ENCODE measurements at regions not wholly inside any gene's neighbourhood (a gene's known extent, or its start where the extent isn't known, plus 50 kb on each side); places are given as distances from the start of the nearest gene placed in this dataset.

DNA sequence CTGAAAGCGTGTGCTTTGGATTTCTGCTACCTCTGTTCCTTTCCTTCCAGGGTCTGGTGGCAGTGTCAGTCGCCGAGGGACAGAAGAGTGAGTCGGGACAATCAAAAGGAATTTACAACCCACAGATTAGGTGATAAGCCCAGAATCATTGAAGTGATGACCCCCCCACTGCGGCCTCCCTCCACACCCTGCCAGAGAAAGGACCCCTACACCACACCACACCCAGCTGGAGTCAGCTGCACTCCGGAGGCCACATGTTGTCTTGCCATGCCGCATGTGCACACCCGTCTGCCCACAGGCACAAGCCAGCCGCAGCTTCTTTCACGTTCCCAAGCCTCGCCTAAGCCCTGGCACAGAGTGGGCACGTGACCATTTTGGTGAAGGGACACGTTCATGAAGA, 366.8 kb upstream of the SALL3 start:
- no peak for DNase-seq (ENCODE audit: low read depth)

GRCh38 chr18:78618726-78619125, 360.9 kb upstream of the SALL3 start:
- DNase-seq (ENCODE audit: low read depth) = no peak

DNA sequence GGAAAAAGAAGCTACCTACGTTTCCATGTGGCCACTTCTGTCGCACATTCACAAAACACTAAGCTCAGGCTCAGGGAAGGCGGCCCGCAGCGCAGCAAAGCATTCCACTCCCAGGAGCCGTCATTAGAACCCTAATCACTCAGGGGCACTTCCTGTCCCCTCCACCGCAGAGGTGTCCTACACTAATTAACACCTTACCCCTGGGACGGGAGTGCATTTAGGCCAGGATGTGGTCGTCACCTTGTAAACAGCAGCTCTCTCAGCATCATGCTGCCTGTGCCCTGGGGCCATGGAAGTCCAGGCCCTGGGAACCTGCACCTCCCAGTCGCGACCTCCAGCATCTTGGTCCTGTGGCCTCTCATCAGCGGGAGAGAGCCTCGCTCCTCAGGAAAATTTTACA, 359.8 kb upstream of the SALL3 start:
- no peak for DNase-seq (ENCODE audit: low read depth)

DNA sequence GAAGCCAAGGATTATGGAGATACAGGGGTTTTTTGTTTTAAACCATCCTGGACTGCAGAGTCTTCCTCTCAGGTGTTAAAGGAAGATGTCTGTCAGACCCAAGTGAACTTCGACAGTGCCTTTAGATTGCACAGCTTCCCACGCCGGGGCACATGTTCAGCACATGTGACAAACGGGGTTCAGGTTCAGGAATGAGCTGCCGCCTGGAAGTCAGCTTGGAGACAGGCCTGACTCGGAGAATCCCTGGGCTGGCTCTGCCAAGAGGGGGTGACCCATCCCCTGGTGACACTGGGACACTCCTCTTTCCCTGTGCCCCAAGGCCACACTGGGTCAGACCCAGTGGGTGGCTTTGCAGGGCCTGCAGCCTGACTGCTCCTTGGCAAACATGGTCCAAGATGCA, 359.3 kb upstream of the SALL3 start:
- DNase-seq (ENCODE audit: low read depth) = no peak

GRCh38 chr18:78621141-78621755, 358.4 kb upstream of the SALL3 start:
- no peak for DNase-seq (ENCODE audit: low read depth)

DNA sequence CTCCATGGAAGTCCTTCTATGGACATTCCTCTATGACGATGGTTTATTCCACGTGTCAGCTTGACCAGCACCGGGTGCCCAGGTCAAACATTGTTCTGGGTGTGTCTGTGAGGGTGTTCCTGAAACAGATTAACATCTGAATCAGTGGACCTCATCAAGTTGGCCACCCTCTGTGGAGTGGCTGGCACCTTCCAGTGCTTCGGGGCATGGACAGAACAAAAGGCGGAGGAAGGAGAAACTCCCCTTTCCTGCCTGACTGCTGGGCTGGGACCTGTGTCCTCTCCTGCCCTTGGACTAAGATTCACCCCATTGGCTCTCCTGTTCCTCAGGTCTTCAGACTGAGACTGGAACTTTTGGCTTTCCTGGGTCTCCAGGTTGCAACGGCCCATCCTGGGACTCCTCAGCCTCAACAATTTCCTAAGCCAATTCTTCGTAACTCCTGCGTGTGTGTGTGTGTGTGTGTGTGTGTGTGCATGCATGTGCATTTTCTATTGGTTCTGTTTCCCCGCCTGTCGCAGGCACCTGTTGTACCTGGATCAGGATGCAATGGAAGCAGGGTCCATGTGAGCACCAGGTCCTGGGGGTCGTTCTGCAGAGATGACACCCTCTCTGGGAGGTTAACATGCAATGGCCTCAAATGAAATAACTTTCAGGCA, 357.2 kb upstream of the SALL3 start:
- no peak for DNase-seq (ENCODE audit: low read depth)

DNA sequence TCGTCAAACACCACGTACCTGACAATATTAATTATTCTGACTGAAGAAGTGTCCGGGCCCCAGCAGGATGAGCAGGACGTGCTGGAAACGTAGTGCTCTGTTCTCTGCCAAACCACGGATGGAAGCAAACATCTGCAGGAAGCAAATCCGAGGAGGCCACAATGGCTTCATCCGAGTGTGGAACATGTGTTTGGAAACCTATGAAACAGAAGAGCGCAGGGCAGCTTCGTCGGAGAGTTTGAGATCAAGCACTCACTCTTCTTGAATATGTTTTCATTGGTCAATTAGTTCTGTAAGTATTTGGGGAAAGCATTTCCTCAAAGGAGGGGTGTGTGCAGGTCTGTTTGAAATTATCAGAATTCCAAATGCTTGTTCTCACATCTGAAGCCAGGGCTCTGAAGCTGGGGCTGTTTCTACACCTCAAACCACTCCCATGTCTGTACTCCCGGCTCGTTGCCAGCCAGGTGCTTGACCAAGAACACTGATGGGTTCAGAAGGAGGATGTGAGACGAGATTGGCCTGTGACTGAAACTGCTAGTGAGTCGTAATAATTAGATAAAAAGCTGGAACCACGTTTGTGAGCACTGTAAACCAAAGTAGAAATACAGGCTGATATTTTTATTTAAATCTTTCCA, 356.6 kb upstream of the SALL3 start:
- DNase-seq (ENCODE audit: low read depth) = no peak

- DNase-seq (ENCODE audit: low read depth) = no peak
Observed at GRCh38 chr18:78624646-78625279, 354.9 kb upstream of the SALL3 start.

- DNase-seq (ENCODE audit: low read depth) = no peak
Observed at GRCh38 chr18:78625847-78626246, 353.8 kb upstream of the SALL3 start.

- no peak for DNase-seq (ENCODE audit: low read depth)
Observed at GRCh38 chr18:78627551-78628346, 351.9 kb upstream of the SALL3 start.

DNA sequence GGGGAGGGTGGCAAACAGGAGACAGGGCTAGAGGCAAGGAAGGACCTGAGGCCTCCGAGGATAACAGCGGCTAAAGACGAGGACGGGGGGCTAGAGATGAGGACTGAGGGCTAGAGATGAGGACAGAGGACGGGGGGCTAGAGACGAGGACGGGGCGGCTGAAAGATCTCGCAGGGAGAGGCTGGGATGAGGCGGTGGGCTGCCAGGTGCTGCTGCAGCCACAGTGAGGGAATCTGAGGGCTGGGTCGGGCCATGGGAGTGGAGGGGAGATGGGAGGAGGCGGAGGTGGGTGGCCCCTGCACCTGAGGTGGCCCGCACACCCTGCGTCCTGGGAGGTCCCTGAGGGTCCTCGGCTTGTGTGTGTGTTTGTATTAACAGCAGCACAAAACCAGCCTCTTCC, 350.2 kb upstream of the SALL3 start:
- no peak for DNase-seq (ENCODE audit: low read depth)

DNA sequence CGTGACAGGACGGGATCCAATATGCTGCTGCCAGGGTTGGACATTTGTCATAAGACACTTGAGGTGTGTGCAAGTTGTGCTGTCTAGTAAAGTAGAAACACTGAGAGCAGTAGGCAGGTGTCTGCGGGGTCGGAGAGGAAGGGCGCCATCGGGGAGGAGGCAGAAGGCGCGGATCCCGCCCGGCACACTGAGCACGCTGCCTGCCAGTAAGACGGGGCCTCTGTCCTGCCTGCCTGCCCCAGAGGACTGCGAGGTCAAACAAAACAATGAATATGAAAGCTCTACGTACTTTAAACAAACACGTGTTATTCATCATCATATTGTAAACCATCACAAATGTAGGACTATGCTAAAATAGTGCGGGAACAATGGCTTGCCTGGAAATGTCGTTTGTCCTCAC, 349.3 kb upstream of the SALL3 start:
- no peak for DNase-seq (ENCODE audit: low read depth)

DNA sequence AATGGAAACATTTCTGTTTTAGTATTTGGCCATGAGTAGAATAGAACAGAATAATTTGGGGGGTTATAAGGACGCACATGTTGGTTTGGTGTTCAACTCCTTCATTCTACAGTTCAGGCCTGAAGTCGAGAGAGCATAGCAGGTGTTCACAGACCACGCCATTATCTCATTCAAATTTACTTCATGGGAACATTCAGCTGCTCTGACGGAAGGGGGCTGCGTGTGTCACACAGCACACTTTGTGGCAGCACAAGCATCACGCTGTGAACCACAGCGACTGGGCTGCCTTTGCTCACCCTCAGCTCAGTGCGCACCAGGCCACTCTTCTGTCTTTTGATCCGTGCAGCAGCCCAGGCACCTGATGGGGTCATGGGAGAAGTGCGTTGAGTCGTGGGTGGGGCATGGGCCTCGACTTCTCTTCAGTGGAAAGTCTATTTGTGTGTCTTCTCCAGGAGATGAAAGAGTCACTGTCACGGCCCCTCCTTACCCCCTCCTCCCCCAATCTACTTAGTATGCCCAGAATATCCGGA, 348.6 kb upstream of the SALL3 start:
- no peak for DNase-seq (ENCODE audit: low read depth)

DNA sequence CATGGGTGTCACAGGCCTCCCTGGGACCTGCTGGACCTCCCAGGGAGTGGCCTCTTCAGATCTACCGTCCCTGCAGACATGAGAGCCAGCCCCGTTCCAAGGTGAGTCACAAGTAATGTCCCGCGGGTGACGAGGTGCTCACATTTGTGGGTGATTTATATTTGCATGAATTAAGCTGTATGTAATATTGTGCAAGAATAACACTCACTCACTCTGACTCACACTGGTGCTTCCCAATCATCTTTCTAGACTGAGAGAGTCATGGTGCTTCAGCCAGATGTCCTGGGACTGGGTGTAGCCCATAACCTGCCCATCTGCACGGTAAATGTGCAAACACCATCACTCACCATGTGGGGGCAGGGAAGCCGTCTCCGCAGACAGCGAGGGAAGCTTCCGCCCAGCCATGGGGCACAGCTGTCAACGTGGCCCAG, 347.5 kb upstream of the SALL3 start:
- DNase-seq (ENCODE audit: low read depth) = peak; percentile 72

- no peak for DNase-seq (ENCODE audit: low read depth)
Observed at GRCh38 chr18:78634061-78634696, 345.4 kb upstream of the SALL3 start.

DNA sequence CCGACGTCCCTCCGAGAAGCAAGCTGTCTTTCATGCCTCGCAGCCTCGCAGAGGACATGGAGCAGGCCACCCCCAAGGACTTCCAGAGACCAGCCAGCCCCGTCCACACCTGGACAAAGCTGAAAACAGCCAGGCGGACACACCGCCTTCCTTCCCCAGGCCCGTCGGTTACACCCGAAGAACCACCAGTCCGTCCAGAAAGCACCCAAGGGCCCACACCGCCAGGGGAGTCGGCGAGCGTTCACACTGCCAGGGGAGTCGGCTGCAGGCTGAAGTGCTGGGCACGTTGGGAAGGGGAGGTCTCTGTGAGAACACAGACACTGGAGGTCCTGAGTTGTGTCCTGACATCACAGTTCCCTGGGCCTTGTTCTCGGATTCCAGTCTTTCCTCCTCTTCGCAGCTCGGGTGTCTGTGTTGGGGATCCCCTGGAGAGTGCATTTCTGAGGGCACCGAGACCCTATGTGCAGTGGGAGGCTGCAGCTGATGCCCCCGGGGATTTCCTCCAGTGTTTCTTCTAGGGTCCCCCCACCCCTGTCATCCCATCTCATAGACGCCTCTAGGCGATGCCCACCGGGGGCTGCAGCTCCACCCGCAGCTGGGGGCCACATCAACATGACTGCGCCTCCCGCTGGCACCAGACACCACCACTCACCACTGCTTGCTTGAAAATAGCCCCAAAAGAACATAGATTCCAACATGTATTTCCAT, 344.4 kb upstream of the SALL3 start:
- no peak for DNase-seq (ENCODE audit: low read depth)

DNA sequence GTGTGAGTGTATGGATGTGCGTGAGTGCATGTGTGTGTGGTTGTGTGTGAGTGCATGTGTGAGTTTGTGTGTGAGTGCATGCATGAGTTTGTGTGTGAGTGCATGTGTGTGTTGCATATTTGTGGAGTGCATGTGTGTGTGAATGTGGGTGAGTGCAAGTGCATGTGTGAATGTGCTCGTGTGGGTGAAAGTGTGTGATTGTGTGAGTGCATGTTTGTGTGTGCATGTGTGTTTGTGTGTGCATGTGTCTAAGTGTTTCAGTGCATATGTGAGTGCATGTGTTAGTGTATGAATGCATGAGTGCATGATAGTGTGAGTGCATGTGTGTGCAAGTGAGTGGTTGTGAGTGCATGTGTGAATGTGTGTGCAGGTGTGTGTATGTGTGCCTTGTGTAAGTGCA, 343.4 kb upstream of the SALL3 start:
- DNase-seq (ENCODE audit: low read depth) = no peak

DNA sequence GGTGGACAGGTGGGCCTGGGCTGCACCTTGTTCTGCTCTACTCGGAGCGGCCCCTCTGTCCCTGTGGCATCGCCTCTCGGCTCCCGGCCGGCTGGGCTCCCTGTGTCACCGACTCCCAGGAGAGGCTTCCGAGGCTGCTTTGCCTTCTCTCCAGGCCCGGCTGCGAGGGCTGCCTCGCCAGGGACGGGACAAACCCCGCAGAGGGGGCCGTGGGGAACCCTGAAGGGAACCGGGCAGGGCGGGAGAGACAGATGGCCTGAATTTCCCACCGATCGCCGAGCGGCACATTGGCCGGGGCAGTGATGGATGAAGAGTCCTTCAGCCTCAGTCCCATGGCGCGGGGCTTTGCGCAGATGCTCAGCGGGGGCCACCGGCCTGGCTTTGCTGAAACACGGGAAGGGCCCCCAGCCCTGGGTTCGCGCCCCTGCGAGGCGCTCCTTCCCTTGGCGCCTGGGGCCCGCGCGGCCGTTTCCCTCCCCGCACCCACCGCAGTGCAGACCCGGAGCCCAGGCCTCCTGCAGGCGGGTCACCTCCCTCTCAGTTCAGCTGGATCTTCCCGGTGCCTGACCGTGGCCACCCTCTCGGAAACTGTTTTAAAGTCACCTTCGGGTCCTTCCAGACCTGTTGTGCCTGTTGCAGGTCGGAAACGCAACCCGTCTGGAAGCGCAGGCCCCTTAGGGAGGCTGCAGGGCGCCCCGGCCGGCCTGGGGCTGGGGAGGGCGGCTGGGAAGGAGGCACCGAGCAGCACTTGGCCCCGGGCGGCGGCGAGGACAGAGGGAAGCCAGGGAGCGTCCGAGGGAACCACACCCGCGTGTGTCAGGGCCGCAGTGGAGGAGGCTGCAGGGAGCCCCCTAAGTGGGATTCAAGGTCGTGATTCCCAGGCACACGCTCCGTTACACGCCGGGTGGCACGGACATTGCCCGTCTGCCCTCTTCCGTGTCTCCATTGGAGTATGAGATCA, 341.9 kb upstream of the SALL3 start:
- no peak for DNase-seq (ENCODE audit: low read depth)

All from HT1080 (cell line).